ENCODE measurements at regions not wholly inside any gene's neighbourhood (a gene's known extent, or its start where the extent isn't known, plus 50 kb on each side); places are given as distances from the start of the nearest gene placed in this dataset.

DNA sequence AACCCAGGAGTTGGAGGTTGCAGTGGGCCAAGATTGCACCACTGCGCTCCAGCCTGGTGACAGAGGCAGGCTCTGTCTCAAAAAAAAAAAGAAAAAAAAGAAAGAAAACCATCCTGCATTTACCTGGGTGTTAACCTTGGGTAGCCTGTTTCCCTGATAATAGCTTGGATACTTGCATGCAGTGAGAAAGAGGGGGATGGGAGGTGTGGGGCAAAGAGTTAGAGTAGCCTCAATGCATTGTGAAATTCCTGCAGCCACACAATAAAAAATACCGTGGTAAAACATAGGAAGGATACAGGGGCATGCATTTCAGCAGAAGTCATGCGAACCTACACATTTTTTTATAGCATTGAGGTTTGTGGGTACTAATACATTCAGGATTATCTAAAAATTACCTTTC is 76.6 kb upstream of the ZNF516 start:
- no peak for DNase-seq

DNA sequence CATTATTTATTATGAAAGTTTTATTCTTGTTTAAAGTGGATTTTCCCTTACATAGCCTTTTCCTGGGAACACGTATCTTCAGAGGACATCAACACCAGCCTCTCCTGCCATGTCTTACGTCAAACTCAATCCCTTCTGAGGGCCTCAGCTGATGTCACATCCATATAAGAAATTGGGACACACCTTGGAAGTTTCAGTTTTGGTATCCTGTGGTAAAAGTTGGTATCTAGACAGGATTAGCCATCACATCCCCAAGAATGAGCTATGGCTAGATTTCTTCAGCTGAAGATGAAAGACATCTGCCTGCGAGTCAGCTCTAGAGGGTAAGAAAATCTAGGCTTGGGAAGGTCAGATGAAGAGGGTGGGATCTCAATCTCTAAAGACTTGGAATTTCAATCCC is 75.8 kb upstream of the ZNF516 start:
- no peak for DNase-seq

DNA sequence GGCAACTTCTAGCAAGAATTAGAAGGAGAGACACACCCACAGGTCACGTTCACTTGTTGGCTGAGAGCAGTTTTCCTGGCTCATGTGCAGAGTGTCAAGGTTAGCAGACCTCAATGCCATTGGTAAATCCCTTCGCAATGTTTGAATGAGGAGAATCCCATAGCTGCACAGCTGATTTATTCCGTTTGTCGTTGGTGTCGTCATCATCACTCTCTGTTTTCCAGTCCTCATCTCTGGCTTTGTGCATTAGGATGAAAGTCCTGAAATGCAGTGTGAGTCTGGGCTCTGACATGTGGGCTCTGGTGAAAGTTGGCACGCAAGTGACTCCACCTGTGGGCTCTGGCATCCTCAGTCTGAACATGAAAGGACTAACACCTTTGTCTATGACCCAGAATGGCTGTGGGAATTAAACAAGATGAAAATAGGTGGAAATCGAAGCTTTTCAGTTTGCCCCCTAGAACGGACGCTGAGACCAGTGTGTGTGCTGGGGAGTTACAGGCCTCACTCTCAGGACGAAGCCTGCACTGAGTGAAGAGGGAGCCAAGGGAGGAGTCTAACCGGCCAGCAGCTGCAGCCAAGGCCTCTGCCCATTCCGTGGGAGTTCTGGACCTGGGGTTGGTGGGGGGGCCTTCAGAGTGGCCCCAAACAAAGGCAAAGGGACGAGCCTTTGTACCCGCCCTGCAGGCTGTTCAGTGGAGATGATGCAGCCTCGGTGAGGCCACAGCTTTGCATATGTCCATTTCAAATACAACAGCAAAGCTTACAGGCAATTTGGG is 74.8 kb upstream of the ZNF516 start:
- no peak for DNase-seq

DNA sequence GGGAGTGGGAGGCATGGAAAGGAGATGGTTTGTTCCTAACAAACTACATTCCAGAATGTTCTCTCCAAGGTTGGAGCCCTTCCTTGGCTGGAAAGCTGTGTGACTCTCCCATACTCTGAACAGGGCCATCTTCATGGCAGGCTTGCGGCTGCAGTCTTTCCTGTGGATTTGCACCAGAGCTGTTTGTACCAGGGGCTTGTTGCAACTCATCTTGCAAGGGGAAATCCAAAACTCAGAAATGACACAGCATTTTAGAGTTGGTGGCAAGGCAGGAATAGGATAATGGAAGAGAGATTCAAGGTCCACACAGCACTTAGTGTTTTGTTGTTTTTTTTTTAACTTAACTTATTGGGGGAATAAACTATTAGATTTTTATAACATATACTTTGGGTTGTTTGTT is 73.7 kb upstream of the ZNF516 start:
- DNase-seq: no peak

DNA sequence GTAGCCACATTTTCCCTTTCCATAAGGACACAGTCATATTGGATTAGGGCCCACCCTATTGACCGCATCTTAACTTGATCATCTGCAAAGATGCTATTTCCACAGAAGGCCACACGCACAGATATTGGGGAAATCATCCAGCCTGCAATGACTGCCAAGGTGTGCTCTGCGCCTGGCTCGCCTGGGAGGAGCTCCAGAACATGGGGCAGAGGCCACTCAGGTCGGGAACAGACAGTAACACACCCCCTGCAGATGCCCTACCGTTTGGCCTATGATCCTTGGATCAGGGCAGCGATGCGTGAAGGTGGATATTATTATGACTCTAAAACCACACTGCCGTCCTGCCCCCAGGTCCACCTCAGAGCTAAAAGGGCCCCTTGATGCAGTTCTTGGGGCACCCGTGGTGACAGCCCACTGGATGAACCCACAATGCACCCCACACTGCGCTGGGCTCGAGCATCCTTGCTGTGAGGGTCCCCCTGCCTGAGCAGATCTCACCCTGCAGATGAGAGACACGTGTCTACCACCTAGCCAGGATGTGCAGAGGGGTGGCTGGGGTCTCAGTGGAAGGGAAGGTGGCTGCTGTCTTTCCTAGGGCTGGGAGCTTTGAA is 72.9 kb upstream of the ZNF516 start:
- no peak for DNase-seq

DNA sequence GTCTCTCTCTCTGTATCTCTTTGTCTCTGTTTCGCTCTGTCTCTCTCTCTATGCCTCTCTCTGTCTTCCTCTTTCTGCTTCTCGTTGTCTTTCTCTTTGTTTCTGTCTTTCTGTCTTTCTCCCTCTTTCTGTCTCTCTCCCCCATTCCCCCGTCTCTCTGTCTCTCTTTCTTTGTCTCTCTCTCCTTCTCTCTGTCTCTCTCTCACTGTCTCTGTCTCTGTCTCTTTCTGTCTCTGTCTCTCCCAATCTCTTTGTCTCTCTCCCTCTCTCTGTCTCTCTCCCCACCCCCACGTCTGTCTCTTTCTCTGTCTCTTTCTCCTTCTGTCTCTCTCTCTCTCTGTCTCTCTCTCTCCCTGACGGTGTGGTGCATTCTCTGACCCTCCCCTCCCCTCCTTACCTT is 71.9 kb upstream of the ZNF516 start:
- DNase-seq: no peak

DNA sequence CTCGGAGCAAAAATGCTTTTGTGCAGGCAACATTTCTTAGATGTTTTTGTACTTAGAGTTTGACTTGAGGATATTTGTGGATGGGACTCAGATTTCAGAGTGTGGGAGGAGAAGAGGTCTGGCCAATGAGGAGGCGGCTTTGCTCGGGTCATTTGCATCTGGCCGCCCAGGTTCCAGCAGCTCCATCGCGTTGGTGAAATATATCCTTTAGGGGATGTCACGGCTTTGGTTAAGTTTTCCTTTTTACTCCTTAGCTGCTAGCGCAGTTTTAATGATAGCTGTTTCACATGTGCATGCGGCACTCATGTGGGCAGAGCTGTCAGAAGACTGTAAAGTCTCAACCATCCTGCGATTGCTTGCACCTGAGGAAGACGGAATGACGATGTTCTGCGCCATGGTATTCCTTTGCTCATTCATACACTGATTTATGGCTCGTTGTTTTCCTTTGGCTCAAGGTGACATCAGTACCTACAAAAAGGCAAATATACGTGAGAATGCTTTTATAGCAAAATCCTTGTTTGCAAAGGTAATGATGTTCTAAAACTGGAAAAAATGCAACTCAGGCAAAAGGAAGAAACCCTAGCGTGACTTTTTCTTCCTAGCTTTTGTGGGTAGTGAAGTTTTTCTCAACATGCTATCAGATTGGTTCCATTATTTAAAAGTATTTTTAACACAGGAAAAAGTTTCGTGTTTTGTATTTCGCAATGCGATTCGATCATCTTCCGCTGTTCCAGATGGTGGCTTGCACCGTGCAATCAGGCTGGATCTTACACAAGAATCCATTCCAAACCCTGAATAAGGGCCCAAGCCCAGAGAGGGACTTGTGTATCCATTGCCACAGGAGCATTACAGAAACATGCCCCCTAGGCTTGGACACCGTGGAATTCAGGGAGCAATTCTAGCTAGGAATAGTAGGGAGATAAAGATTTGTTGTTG is 70.5 kb upstream of the ZNF516 start:
- peak; percentile 92 for DNase-seq

DNA sequence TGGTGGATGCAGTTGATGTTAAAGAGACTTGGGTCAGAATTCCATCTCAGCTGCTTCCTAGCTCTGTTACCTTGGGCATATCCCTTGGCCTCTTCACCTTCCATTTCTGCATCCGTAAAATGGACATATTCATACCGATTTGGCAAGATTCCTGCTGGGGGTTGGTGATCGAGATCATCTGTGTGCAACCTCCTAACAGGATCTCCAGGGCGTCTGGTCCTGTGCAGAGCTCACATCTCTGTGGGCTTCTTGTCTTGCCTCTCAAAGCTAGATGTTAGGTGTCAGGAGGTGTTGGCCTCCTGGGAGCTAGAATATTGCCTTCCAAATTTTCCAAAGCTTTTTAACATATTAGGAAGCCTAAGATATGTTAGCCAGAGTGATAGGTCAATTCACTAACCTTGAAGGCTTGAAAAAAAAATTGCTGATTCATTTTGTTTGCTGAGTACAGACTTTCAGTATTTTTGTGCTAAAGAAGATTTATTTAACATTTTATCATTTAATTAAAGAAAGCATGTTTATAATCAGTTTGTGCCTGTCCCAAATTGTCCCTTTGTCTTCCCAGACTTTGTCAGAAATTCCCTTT is 69.7 kb upstream of the ZNF516 start:
- no peak for DNase-seq

DNA sequence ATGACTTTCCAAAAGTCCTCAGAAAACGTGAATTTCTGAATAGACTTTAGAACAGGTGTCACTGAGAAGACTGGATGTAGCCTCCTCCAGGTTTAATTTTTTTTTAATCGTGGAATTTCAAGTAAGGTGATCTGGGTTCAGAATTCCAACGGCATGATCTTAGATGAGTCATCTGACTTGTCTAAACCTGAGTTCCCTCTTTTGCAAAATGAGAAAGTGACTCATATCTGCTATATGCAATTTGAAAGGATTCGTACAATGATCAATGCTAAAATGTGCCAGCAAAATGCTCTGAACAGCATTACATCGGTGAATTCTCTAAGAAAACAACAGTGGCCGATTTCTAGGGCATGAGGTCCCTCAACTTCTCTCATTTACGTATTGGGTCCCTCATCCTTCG is 69.1 kb upstream of the ZNF516 start:
- no peak for DNase-seq

DNA sequence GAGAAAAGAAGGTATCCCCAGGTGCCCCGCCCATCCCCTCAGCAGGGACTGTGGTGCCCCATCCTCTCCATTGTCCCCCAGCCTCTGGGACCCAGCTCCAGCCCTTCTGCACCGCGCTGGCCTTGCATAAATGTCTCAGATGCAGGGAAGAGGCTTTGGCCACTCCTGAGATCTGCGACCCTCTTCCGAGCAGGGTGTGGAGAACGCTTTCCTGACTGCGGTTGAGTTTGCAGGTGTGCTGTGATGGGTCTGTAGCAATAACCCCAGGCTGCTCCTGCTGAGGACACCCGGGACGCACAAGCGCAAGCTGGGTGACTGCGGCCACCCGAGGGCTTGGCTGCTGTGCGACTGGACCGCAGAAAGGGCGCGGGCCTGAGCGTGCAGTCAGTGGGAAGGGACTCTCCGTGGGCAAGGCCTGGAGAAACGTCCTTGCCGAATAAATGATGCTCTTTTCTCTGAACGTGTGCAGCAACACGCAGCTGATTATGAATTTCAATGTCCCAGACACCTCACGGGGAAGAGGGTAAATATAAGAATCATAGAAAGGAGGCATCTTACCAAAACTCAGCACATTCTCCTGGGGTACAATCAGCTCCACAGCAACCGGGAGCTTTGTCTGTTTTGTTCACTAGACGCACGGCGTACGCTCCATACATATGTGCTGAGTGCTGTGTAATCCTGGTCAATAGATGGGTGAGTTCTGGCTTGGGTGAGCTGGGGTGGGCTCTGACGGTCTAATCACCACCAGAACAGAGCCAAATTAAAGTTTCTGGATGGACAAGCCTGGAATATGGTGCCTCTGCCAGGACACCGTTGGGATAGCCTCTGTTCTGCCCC is 67.5 kb upstream of the ZNF516 start:
- DNase-seq: no peak

DNA sequence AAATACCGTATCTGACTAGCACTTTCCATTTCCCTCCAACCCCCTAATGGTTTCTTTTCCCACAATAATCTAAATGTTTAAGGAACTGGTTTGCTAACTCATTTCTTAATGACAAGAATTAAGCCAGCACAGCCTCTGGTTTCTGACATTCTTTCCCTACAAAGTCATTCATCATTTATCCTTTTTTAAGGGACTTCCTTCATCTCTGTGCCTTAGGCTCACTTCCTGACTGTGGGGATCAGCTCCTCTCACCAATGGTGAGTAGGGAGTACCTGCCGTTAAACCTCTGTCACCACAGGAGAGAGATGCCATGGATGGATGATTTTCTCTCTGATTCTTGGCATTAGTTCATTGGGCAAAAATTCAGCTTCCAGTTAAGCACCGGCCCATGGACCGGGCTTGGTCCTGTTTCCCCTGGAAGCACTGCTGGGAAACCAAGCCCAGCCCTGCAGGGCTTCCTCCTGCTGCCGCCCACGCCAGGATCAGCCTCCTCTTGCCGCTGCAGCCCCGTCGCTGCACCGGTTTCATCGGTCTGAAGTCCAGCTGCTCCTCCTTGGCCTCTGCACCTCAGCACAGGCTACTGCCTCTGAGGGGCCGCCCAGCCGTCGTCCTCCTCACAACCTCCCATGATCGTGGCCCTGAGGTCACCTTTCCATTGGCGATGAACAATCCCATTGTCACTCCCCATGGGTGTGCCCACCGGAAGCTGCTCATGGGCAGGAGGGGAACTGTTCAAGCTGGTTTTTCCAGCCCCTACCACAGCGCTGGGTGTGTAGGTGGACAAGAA is 64.0 kb upstream of the ZNF516 start:
- no peak for DNase-seq

DNA sequence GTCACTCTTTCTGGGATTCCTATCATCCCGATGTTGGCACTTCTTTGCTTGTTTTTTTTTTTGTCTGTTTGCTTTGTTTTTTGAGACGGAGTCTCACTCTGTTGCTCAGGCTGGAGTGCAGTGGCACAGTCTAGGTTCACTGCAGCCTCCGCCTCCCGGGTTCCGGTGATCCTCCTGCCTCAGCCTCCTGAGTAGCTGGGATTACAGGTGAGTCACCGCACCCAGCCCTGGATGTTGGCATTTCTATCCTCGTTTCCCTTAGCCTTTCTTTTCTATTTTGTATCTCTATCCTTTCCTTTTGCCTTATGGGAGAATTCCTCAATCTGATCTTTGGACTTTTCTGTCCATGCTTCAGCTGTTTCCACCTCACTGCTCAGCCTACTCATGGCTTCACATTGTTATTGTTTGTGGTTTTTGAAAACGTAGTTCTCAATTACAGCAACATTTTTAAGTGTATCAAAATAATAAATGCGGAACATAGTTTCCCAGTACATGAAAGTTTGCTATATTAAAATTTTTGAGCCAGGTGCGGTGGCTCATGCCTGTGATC is 62.1 kb upstream of the ZNF516 start:
- no peak for DNase-seq

DNA sequence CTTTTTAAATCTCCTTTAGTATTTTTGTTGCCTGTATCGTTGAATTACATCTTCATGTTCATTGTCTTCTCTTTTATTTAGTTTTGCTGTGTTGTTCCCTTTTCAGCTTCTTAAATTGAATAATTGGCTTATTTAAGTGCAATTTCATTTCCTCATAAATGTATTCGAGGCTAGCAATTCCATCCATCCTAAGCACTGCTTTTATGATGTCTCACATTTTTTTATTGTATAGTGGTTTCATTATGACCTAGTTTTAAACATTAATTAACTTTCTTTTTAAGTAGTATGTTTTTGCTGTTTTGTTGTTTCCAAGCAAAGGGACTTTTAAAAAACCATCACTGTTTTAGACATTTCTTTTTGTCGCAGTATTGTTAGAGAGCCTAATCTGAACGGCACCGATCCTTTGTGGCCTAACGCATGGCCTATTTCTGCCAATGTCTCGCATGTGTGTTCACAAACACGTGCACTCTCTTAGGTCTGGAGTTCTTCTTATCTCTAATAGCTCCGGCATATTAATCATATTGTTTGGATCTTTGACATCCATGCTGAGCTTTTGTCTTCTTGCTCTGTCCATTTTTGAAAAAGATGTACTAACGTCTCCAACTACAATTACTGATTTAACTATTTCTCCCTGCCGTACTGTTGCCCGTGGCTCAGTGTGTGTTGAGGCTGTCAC is 59.6 kb upstream of the ZNF516 start:
- no peak for DNase-seq

DNA sequence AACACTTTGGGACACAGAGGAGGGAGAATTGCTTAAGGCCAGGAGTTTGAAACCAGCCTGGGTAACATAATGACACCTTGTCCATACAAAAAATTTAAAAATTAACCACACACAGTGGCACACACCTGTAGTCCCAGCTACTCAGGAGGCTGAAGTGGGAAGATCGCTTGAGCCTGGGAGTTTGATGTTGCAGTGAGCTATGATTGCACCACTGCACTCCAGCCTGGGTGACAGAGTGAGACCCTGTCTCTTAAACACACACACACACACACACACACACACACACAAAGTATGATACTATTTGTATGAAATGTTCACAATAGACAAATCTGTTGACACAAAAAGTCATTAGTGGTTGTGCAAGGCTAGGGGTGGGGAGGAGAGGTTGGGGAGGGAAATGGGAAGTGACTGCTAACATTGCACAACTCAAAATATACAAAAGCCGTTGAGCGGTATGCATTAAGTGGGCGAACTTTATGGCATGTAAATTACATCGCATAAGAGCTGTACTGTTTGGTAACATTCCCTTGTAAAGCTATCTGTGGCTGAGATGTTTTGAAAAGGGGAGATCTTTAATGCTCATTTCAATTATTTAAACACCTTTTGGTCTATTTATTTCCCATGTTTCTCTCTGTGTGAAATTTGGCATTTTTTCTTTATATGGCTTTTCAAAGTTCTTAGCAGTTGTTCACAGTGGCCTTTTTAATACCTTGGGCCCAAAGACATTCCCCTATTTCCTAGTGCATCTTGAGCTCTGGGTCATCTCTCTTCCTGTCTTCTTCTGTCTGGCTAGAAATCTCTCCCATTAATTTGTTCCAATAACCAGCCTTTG is 58.9 kb upstream of the ZNF516 start:
- no peak for DNase-seq

DNA sequence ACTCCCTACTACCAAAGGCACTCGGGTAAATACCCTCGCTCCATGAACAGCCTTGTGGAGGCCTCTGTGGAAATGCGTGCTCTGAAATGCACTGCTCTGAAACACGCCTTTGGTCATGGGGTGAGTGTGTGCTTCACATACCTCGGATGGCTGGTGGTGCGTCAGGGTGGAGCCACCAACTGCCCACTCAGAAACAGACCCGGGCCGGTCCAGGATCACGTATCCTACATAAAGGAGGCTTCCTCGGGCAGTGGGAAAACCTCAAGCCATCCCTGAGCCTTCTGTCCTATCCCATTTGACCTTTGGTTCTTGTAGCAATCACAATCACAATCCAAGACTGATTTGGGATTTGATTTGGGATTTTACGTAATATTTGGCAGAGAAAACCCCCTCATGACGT is 53.5 kb upstream of the ZNF516 start:
- DNase-seq: no peak

DNA sequence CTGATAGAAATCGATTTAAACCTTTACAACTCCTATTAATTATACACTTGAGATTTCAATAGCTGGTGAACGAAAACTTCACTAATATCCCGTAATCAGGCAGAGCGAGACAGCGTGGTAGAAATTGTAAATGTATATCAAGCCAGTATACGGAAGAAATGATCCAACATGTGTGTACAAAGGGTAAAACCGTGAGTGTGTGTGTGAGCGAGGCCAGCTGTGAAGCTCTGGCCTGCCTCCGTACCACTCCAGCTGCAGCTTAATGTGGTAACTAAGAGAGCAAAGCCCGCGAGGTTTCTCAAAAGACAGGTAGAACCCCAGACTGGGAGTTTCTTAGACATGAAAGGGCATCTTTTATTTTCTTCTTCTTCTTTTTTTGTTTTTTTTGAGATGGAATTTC is 52.3 kb upstream of the ZNF516 start:
- DNase-seq: no peak

DNA sequence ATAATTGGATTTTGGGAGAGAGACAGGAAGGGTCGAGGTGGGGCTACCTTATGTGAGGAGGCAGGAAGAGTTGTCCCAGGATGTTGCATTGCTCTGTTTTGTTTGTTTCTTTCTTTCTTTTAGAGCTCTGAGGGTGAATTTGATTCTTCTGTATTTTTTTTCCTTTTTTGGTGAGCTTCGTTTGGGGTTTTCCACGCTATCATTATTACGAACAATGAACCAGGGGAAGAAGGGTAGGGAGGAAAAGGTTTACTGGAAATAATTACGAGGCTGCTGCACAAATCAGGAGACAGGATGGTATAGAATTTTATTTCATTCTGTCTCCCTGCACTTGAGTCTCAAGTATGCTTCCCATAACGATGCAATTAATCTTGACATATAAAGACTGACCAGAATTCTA is 51.4 kb upstream of the ZNF516 start:
- no peak for DNase-seq

DNA sequence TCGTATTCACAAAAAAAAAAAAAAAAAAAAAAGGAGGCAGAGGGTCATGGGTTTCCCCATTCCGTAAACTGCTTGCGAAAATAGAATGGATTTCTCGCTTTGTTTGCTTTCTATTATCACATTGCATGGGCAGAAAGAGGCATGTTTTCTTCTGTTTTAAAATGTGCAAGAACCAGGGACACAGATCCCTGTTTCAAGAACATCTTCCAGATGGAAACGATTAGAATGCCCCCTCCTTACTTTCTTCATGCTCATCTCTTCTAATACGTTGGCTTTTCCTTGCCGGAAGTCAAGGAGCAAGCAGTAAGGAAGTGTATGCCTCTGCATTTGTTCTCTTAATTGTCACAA is 51.0 kb upstream of the ZNF516 start:
- no peak for DNase-seq

DNA sequence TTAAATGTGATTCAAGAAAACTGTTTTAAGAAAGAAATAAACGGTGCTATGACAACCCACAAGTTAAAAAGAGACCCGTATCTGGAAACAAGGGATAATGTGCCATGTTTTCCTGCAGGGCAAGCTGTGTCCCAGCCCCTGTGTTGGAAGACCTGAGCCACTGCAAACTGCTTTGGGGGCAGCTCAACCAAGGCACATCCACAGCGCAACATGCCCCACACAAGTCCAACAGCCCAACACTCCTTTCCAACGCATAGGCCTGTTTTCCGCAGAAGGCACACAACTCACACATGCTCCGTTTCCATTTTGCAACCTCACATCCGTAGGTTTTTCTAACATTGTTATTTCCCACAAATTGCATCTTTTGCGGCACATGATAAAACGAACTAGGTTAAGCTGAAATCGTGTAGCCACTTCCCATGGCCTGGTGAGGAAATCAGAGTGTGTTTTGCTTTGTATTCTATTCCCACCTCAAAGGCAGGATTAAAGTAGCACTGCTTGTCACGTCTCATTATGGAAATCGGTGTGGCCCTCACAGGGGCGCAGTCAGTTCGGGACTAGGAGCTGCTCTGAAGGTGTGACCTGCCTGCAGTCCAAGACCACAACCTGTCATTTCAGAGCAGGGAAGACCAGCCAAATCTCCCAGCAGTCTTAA is 50.5 kb upstream of the ZNF516 start:
- no peak for DNase-seq
